ENCODE measurements at regions not wholly inside any gene's neighbourhood (a gene's known extent, or its start where the extent isn't known, plus 50 kb on each side); places are given as distances from the start of the nearest gene placed in this dataset.

- no peak for DNase-seq (ENCODE audit: low spot score)
- TF ChIP-seq CTCF (IDR thresholded peaks at IDR 0.05; ENCODE audit: extremely low read depth, insufficient read depth, missing control alignments) = no peak
- in situ Hi-C loops (cut with MboI; ENCODE audit: low pct_unique_long_range_greater_than_20kb, low sequenced_read_pairs, unreplicated experiment) = no loop called here
Observed at GRCh38 chr4:174016251-174016650, 267.2 kb downstream of the FBXO8 start.

GRCh38 chr4:174012886-174013259, 270.6 kb downstream of the FBXO8 start:
- TF ChIP-seq CTCF (IDR thresholded peaks at IDR 0.05; ENCODE audit: extremely low read depth, insufficient read depth, missing control alignments) = no peak
- no peak for DNase-seq (ENCODE audit: low spot score)
- in situ Hi-C loops (cut with MboI; ENCODE audit: low pct_unique_long_range_greater_than_20kb, low sequenced_read_pairs, unreplicated experiment) = no loop called here

GRCh38 chr4:174012135-174012885, 271.2 kb downstream of the FBXO8 start:
- in situ Hi-C loops (cut with MboI; ENCODE audit: low pct_unique_long_range_greater_than_20kb, low sequenced_read_pairs, unreplicated experiment) = no loop called here
- no peak for TF ChIP-seq CTCF (IDR thresholded peaks at IDR 0.05; ENCODE audit: extremely low read depth, insufficient read depth, missing control alignments)
- DNase-seq (ENCODE audit: low spot score) = no peak

- in situ Hi-C loops (cut with MboI; ENCODE audit: low pct_unique_long_range_greater_than_20kb, low sequenced_read_pairs, unreplicated experiment) = no loop called here
- no peak for TF ChIP-seq CTCF (IDR thresholded peaks at IDR 0.05; ENCODE audit: extremely low read depth, insufficient read depth, missing control alignments)
Observed at GRCh38 chr4:174010547-174010946, 272.9 kb downstream of the FBXO8 start.

GRCh38 chr4:174009686-174010451, 273.6 kb downstream of the FBXO8 start:
- no peak for TF ChIP-seq CTCF (IDR thresholded peaks at IDR 0.05; ENCODE audit: extremely low read depth, insufficient read depth, missing control alignments)
- DNase-seq (ENCODE audit: low spot score) = no peak
- in situ Hi-C loops (cut with MboI; ENCODE audit: low pct_unique_long_range_greater_than_20kb, low sequenced_read_pairs, unreplicated experiment) = no loop called here

More at GRCh38 chr4:174010547-174010946, 272.9 kb downstream of the FBXO8 start:
- no peak for DNase-seq (ENCODE audit: low spot score)

GRCh38 chr4:174005422-174005821, 278.0 kb downstream of the FBXO8 start:
- TF ChIP-seq CTCF (IDR thresholded peaks at IDR 0.05; ENCODE audit: extremely low read depth, insufficient read depth, missing control alignments) = no peak
- no peak for DNase-seq (ENCODE audit: low spot score)
- in situ Hi-C loops (cut with MboI; ENCODE audit: low pct_unique_long_range_greater_than_20kb, low sequenced_read_pairs, unreplicated experiment) = no loop called here
